GM11168 (cell line): ENCODE measurements at regions not wholly inside any gene's neighbourhood (a gene's known extent, or its start where the extent isn't known, plus 50 kb on each side); places are given as distances from the start of the nearest gene placed in this dataset.

Experiments used
- in situ Hi-C: fragments of 300-500 bp; cut with MboI; formaldehyde crosslinking; loops from one replicate; pipeline ENCODE4 v1.12.0; 2022; ENCODE audit warnings: low sequenced_read_pairs; ENCODE audit not compliant: unreplicated experiment

- in situ Hi-C loops: no loop called here
Observed at GRCh38 chr9:108109927-108110690, 620.5 kb upstream of the KLF4 start.

GRCh38 chr9:108108852-108109448 is 619.4 kb upstream of the KLF4 start:
- in situ Hi-C loops: no loop called here

- in situ Hi-C loops: no loop called here
Observed at GRCh38 chr9:108108280-108108851, 618.8 kb upstream of the KLF4 start.

DNA sequence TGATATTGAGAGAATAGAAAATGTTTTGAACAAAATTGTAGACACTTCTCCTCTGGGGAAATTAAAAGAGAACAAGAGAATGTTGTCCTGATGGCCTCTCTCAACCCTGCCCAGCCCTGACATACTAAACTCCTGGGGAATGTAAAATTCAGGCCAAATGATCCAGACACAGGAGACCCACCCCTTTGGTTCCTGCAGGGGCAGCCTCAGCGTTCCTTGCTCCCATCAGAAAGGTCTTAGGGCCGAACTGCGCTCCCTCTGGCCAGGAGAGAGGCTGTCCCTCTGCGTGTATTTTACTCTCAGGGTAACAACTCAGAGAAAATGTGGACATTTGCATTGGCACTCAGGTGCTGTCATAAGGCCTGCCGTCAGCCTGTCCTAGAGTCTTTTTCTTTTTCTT is 616.3 kb upstream of the KLF4 start:
- in situ Hi-C loops: no loop called here

DNA sequence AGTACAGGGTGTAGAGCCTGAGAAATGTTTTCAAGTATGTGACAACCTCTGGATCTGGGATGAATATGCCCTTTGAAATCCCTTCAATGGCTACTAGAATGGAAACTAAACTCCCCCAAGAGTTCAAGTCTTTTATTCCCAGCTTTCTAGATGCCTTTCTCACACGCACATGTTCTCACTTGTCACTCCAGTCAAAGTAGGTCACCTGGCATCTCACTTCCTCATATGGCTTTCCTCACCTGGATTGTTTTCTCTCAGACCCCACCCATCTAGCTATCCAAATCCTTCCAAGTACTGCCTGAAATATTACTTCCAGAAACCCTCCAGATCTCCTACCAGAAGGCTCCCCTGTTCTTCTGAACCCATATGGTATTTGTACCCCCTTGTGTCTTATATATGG is 615.4 kb upstream of the KLF4 start:
- in situ Hi-C loops: no loop called here

- in situ Hi-C loops: no loop called here
Observed at GRCh38 chr9:108103046-108103693, 613.6 kb upstream of the KLF4 start.

- in situ Hi-C loops: no loop called here
Observed at GRCh38 chr9:108101410-108101809, 611.8 kb upstream of the KLF4 start.

DNA sequence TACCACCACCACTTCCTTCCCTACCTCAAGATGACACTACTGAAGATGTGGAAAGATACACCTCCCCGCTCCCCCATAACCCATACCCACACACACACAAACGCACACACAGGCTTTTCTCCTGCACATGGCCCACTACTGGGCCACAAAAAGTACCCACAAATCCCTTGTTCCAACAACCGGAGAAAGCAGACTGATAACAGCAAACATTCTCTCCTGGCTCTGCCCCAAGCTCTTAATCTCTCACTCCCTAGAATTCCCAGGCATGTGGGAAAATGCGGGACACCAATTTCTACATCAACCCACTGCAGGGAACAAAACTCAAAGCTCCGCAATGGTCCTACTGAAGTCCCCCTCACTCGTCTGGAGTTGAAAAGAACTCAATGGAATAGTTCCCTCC is 611.0 kb upstream of the KLF4 start:
- in situ Hi-C loops: no loop called here

DNA sequence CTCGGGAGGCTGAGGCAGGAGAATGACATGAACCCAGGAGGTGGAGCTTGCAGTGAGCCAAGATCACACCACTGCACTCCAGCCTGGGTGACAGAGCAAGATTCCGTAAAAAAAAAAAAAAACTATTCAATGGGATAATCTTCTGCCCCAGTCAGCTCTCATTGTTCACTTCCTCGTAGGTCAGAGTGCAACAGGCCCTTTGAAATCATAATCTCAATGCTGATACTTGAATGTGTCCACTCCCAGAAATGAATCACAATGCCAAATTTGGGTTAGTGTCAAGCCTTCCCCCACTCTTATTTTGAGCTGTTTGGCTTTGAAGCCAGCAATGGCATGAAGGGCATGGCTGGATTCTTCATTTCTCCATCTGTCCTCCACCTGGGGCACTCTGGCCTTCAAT is 610.3 kb upstream of the KLF4 start:
- in situ Hi-C loops: no loop called here

DNA sequence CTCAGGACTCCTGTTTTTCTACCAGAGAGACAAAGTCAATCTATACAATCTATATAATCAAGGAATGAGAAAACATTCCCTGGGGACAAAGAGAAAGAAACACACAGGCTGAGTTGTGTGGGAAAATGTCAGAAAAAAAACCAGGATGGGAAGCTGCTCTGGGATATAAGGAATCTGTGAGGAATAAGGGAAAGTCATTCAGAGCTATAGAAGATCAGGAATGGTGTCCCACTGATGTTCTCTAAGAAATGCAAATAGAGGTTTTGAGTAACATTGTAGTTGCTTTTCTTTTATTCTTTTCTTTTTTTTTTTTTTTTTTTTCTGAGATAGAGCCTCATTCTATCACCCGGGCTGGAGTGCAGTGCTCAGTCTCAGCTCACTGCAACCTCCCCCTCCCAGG is 605.9 kb upstream of the KLF4 start:
- in situ Hi-C loops: no loop called here

- in situ Hi-C loops: no loop called here
Observed at GRCh38 chr9:108094676-108094993, 605.1 kb upstream of the KLF4 start.

DNA sequence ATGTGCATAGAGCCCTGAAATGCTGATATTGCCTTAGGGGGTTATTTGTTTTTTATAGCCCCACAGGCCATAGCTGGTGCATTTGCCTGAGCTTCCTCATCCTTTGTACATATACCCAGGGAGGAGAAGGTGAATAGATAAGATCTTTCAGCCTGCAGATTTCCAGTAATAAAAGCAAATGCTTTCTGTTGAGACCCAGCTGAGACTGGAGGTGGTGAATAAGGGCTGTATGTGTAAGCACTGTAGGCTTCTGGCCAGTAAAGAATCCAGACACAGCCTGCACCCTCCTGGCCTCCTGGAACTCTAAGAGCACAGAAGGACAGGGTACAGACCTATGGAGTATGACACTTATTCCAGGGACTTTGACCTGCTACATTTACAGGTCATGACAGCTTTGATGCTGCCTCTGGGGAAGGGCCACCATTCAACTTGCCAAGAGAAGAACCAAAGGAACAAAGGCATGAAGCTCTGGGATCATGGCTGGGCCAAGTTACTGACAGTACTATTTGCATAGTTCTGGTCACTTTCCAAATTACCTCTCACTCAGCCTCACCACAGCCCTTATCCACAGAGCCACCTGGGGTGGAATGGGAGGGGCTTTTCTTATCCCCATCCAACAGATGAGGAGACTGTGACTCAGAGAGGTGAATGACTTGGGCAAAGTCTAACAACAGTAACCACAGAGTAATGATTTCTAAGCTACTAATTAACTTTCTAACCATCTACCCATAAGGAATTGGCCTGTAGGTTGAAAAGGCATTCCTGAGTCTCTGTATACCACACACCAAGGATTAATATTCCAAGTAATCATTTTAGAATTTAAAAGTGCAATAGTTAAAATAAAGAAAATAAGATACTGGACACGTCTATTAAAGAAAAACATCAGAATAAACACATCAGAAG is 604.5 kb upstream of the KLF4 start:
- in situ Hi-C loops: no loop called here

DNA sequence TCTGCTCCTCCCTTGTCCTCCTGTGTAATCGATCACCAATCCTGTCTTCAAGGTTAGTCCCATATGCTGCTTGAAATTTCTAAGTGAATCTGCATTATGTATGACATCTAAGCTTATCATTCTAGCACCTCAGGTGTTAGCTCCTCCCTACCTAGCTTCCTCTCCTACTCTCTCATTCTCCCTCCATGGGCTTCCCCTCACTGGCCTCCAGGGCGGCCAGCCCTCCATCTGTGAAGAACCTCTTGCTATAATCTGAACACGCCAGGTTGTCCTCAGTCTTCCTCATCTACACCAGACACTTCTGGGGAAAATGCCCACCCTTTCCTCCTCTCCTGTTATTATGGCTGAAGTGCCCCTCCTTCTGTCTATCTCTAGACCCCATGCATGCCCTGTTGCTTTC is 599.3 kb upstream of the KLF4 start:
- in situ Hi-C loops: no loop called here

DNA sequence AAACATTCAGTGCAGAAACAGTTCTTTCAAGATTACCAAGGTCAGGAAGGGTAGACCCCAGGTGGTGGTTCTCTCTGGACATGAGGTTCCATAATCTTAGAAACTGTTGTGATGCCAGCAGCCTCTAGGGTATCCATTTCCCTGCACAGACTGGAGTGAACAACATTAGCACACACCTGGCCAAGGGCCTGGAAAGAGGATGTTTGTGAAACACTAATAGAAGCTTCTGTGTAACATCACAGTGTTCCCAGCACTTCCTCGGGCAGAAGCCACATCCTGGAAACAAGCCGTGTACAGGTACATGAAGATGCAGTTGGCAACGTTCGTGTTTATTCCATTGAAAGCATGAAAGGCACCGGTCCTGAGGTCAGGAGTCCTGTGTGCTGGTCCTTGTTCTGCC is 598.2 kb upstream of the KLF4 start:
- in situ Hi-C loops: no loop called here

DNA sequence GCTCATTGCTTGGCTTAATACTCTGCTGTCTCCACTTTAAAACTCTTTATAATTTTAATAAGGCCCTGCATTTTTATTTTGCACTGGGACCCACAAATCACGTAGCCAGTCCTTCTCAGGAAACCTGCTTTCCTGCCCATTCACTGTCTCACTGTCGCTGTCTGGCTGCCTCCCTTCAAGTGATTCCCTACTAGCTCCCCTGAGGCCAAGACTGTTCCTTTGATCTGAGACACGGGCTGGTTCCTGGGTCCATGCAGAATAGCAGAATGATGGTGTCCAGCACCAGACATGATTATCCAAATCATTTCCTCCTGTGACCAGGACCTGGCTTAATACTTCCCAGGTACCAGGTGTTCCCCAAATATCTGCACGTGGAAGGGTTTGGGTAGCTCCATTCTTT is 597.1 kb upstream of the KLF4 start:
- in situ Hi-C loops: no loop called here

DNA sequence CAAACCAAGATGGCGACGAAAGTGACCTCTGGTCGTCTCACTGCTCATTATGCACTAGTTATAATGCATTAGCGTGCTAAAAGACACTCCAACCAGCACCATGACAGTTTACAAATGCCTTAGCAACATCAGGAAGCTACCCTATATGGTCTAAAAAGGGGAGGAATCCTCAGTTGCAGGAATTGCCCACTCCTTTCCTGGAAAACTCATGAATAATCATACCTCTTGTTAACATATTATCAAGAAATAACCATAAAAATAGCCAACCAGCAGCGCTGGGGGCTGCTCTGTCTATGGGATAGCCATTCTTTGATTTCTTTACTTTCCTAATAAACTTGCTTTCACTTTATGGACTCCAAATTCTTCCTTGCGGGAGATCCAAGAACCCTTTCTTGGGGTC is 595.7 kb upstream of the KLF4 start:
- in situ Hi-C loops: no loop called here

GRCh38 chr9:108083796-108084352 is 594.3 kb upstream of the KLF4 start:
- in situ Hi-C loops: no loop called here

DNA sequence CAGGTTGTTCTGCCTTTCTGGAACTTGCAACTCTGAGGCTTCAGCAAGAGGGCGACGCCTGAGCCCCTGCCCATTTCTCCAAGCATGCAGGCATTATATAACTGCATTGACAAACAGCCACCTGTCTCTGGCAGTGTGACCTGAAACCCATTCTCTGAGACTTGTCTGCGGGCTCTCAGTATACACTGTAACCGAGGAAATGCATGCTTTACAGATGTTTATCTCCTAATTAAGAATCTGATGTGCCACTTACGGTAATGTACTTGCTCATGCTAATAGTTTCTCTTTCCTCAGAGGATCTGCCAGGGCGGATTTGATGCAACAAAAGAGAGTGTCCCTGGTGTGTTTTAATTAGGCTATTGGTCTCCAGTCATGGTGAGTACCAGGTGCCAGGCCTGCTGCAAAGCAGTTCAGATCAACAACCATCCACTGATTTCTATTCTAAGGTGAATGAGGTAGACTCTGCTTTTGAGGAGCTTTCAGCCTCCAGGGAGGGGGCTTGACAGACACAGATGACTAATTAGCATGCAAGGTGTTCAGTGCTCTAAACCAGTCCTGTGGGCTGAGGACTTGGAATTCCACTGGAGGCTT is 593.7 kb upstream of the KLF4 start:
- in situ Hi-C loops: no loop called here

DNA sequence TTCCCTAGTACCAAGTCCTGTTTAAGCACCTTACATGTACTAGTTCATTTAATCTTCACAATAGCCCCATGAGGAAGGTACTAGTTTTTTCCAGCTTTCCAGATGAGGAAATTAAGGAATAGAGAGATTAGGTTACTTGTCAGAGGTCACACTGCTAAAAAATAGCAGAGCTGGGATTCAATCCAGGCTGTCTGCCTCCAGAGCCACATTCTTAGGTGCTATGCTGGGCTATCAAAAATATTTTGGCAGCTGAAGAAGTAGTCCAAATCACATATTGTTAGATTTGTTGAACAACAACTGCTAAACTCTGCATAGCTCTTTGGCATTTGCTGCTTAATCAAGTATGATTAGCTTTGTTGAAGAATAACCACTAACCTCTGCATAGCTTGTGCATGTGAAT is 591.5 kb upstream of the KLF4 start:
- in situ Hi-C loops: no loop called here

DNA sequence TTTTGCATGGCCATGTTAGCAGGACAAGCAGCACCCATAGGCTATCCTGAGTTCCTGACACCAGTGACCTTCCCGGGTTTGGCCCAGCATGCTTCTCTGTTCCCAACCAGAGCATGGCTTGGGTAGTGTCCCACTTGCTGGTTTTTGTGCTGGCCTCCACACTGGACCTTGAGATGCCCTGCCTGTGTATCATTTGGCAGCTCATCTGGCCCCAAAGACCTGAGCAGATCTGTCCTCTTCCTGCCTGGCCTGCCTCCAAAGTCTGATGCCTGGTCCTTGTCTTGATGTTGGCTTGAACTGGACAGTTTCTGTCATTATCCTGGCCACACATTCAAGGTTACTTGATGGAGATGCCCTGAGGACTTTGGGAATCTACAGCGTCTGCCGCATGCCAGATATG is 590.7 kb upstream of the KLF4 start:
- in situ Hi-C loops: no loop called here
